HepG2 (cell line): ENCODE measurements at regions not wholly inside any gene's neighbourhood (a gene's known extent, or its start where the extent isn't known, plus 50 kb on each side); places are given as distances from the start of the nearest gene placed in this dataset.

Experiments
- ATAC-seq: fragments of 200-7000 bp; cut with Tn5 transposase; 3 replicates; pipeline ENCODE4 v1.9.1; 2020; ENCODE audit warnings: mild to moderate bottlenecking, moderate library complexity
- BruUV-seq: library from RNA; stranded (reverse); fragments of 400-500 nt; replicated peaks from 2 replicates; lab custom pipeline; 2021; lab: Mats Ljungman, UMichigan
- CTCF ChIA-PET: fragments of 300-600 bp; formaldehyde crosslinking; extraction: SDS; loops from one replicate; lab custom pipeline; 2021; ENCODE audit warnings: low total read pairs, inconsistent platforms, low intra/inter-chr PET ratio; lab: Yijun Ruan, JAX
- POLR2A ChIA-PET: fragments of 350-600 bp; sonication (Branson Sonifier 250); formaldehyde crosslinking; loops from one replicate; lab custom pipeline; 2020; ENCODE audit warnings: antibody characterized with exemption, inconsistent platforms; lab: Yijun Ruan, JAX
- DNase-seq: peaks from one replicate; pipeline ENCODE4 v3.0.0-alpha.2; 2015; ENCODE audit warnings: low spot score
- FAIRE-seq: peaks from 3 replicates; lab custom pipeline; 2011; peaks lifted over from hg19 to GRCh38; lab: Jason Lieb, UNC
- H2AFZ ChIP-seq: one replicate; pipeline ENCODE4 v1.6.1; 2011; ENCODE audit warnings: low read length, inconsistent platforms
- H3K27ac ChIP-seq: fragments of 300-600 bp; 3 replicates; pipeline ENCODE4 v1.8.0; 2011; ENCODE audit warnings: mixed run types, mild to moderate bottlenecking, mixed read lengths, low read length, inconsistent platforms; ENCODE audit not compliant: insufficient read depth; ENCODE audit errors: extremely low read length
- H3K27me3 ChIP-seq, 2 experiments: fragments of 200-600 bp in 1 of 2; 2 replicates in 1 of 2; 3 replicates in 1 of 2; pipeline versions ENCODE4 v1.6.0 to v1.8.0; 2011; ENCODE audit warnings: low read length in 2 of 2, mild to moderate bottlenecking in 2 of 2, moderate library complexity in 2 of 2, inconsistent platforms in 1 of 2; ENCODE audit not compliant: insufficient read depth in 2 of 2, control insufficient read depth in 1 of 2
- H3K36me3 ChIP-seq, 2 experiments: fragments of 200-600 bp in 1 of 2; replicated peaks in 1 of 2; 2 replicates in 1 of 2; 3 replicates in 1 of 2; pipeline versions ENCODE4 v1.5.1 to v1.8.0; 2011; ENCODE audit warnings: low read length in 2 of 2, inconsistent platforms in 1 of 2; ENCODE audit not compliant: insufficient read depth in 2 of 2, control insufficient read depth in 1 of 2
- H3K4me1 ChIP-seq: 2 replicates; pipeline ENCODE4 v1.5.1; 2012; ENCODE audit warnings: low read length, inconsistent platforms; ENCODE audit not compliant: insufficient read depth
- H3K4me2 ChIP-seq: 2 replicates; pipeline ENCODE4 v1.6.0; 2011; ENCODE audit warnings: low read depth, low read length, inconsistent platforms
- H3K4me3 ChIP-seq, 3 experiments: fragments of 200-600 bp in 1 of 3; sonication (generic), shearing (Covaris generic) in 1 of 3; replicated peaks in 1 of 3; 2 replicates each; pipeline ENCODE4 v1.5.1; 2011 to 2016; ENCODE audit warnings: low read length in 3 of 3, inconsistent platforms in 2 of 3, low read depth in 2 of 3, mild to moderate bottlenecking in 2 of 3, control low read depth in 1 of 3, mixed read lengths in 1 of 3; ENCODE audit not compliant: insufficient read depth in 1 of 3
- H3K79me2 ChIP-seq: one replicate; pipeline ENCODE4 v1.6.1; 2011; ENCODE audit warnings: low read length, inconsistent platforms; ENCODE audit not compliant: insufficient read depth
- H3K9ac ChIP-seq: 2 replicates; pipeline ENCODE4 v1.6.0; 2011; ENCODE audit warnings: mild to moderate bottlenecking, low read depth, low read length, inconsistent platforms; ENCODE audit not compliant: insufficient read depth
- H3K9me3 ChIP-seq: 2 replicates; pipeline ENCODE4 v1.5.1; 2012; ENCODE audit warnings: mild to moderate bottlenecking, low read length
- H4K20me1 ChIP-seq: 2 replicates; pipeline ENCODE4 v1.6.0; 2011; ENCODE audit warnings: inconsistent platforms, mild to moderate bottlenecking, low read length, moderate library complexity; ENCODE audit not compliant: insufficient read depth
- KLF6 ChIP-seq: IDR thresholded peaks from 2 replicates; pipeline ENCODE4 v1.8.0; 2016; ENCODE audit warnings: missing biosample characterization, missing genetic modification reagents
- NKX3-1 ChIP-seq: sonication (generic); formaldehyde crosslinking; IDR thresholded peaks from 2 replicates; pipeline ENCODE4 v1.5.0; 2020; ENCODE audit warnings: missing genetic modification reagents
- POLR2AphosphoS5 ChIP-seq: IDR thresholded peaks from 2 replicates; pipeline ENCODE4 v1.6.1; 2012; ENCODE audit warnings: low read depth, low read length
- SP4 ChIP-seq: sonication (generic); formaldehyde crosslinking; IDR thresholded peaks from 2 replicates; pipeline ENCODE4 v1.8.1; 2023; ENCODE audit warnings: mild to moderate bottlenecking, missing genetic modification reagents
- ZNF382 ChIP-seq: sonication (generic); formaldehyde crosslinking; IDR thresholded peaks from 2 replicates; pipeline ENCODE4 v1.5.0; 2020; ENCODE audit warnings: missing genetic modification reagents, mild to moderate bottlenecking, borderline replicate concordance
- ZNF547 ChIP-seq: sonication (generic); formaldehyde crosslinking; IDR thresholded peaks from 2 replicates; pipeline ENCODE4 v1.5.1; 2020; ENCODE audit warnings: mild to moderate bottlenecking, missing genetic modification reagents
- ZNF629 ChIP-seq: sonication (generic); formaldehyde crosslinking; conservative IDR thresholded peaks from 2 replicates; pipeline ENCODE4 v1.5.0; 2020; ENCODE audit warnings: missing genetic modification reagents
- ZNF724P ChIP-seq: sonication (generic); formaldehyde crosslinking; IDR thresholded peaks from 2 replicates; pipeline ENCODE4 v1.8.0; 2022; ENCODE audit warnings: missing genetic modification reagents, borderline replicate concordance
- ZNF841 ChIP-seq: sonication (generic); formaldehyde crosslinking; IDR thresholded peaks from 2 replicates; pipeline ENCODE4 v1.8.1; 2023; ENCODE audit warnings: missing genetic modification reagents, borderline replicate concordance
- WGBS: methylation state at CpG from one replicate; pipeline ENCODE4 v1.1.6; 2017; ENCODE audit warnings: low lambda C conversion rate; 5-methylcytosine and 5-hydroxymethylcytosine counted together
- in situ Hi-C: cut with HindIII; loops from 2 replicates; pipeline ENCODE4 v1.10.0; 2017; ENCODE audit warnings: low pct_unique_long_range_greater_than_20kb; ENCODE audit not compliant: extremely low pct_ligation_motif_present
- intact Hi-C: fragments of 100-400 bp; cut with micrococcal nuclease; formaldehyde crosslinking; loops from one replicate; pipeline ENCODE4 v1.10.0; 2022; ENCODE audit not compliant: unreplicated experiment
- TF ChIP-seq, protein P1 (sequence below): sonication (generic); formaldehyde crosslinking; IDR thresholded peaks from 2 replicates; pipeline ENCODE4 v1.5.0; 2020; ENCODE audit warnings: missing genetic modification reagents
- TF ChIP-seq, protein P2 (sequence below): sonication (generic); formaldehyde crosslinking; conservative IDR thresholded peaks from 2 replicates; pipeline ENCODE4 v1.8.0; 2022; ENCODE audit warnings: mild to moderate bottlenecking, moderate library complexity, missing genetic modification reagents

DNA sequence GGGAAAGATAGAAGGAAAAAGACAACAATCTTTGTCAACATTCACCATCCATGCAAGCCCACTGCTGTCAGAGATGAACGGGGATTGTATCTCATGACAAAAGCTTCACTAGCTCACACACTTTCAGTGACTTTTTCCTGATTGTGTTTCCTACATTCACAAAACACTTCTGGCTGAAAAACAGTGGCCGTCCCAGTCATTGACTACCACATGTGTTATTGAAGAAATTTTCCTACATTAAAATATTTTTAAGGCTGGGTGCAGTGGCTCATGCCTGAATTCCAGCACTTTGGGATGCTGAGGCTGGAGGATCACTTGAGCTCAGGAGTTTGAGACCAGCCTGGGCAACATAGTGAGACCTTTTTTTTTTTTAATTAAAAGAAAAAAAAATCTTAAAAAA lies 90.9 kb downstream of the MOGAT1 start:
- intact Hi-C loops, result no loop called here
- in situ Hi-C loops, result no loop called here
- Histone ChIP-seq H3K27ac (no peak overlapping the region), H3K4me3 (no peak overlapping the region), H4K20me1 (no peaks in the 10 kb centered on the region), H3K4me1 (peaks cover 31% of the 10 kb centered on the region), H2AFZ (no peak overlapping the region), H3K36me3 (no peaks in the 10 kb centered on the region), H3K9ac (no peak overlapping the region), H3K27me3 (no peaks in the 10 kb centered on the region), H3K4me2 (no peak overlapping the region), H3K79me2 (no peaks in the 10 kb centered on the region), H3K9me3 (no peaks in the 10 kb centered on the region)
- ChIA-PET CTCF (no interaction called here), POLR2A (interaction anchor here (1.2 kb wide), 1 partner anchor 8 kb away, joined by 3 read pairs; no protein-coding TSS in a partner anchor)
- no peak for FAIRE-seq
- WGBS, result 48% methylated on average over 2 of the region's 2 CpGs
- TF ChIP-seq NKX3-1 (no peak), ZNF841 (no peak), ZNF724P (CRISPR knock-in tag) (no peak), ZNF382 (CRISPR knock-in tag) (no peak), KLF6 (CRISPR knock-in tag) (no peak), ZNF547 (CRISPR knock-in tag) (no peak), SP4 (CRISPR knock-in tag) (no peak), ZNF629 (CRISPR knock-in tag) (no peak), POLR2AphosphoS5 (no peak)
- TF ChIP-seq, protein P1, sequence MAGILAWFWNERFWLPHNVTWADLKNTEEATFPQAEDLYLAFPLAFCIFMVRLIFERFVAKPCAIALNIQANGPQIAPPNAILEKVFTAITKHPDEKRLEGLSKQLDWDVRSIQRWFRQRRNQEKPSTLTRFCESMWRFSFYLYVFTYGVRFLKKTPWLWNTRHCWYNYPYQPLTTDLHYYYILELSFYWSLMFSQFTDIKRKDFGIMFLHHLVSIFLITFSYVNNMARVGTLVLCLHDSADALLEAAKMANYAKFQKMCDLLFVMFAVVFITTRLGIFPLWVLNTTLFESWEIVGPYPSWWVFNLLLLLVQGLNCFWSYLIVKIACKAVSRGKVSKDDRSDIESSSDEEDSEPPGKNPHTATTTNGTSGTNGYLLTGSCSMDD (CRISPR knock-in tag), result no peak
- TF ChIP-seq, protein P2, sequence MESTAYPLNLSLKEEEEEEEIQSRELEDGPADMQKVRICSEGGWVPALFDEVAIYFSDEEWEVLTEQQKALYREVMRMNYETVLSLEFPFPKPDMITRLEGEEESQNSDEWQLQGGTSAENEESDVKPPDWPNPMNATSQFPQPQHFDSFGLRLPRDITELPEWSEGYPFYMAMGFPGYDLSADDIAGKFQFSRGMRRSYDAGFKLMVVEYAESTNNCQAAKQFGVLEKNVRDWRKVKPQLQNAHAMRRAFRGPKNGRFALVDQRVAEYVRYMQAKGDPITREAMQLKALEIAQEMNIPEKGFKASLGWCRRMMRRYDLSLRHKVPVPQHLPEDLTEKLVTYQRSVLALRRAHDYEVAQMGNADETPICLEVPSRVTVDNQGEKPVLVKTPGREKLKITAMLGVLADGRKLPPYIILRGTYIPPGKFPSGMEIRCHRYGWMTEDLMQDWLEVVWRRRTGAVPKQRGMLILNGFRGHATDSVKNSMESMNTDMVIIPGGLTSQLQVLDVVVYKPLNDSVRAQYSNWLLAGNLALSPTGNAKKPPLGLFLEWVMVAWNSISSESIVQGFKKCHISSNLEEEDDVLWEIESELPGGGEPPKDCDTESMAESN, result no peak
- no TSS peak for BruUV-seq
- no peak for ATAC-seq
- no peak for DNase-seq
